K562 (cell line): ENCODE measurements at regions not wholly inside any gene's neighbourhood (a gene's known extent, or its start where the extent isn't known, plus 50 kb on each side); places are given as distances from the start of the nearest gene placed in this dataset.

ENCODE experiments used
- ATAC-seq: fragments of 200-7000 bp; cut with Tn5 transposase; 3 replicates; pipeline ENCODE4 v1.9.1; 2020; ENCODE audit warnings: moderate library complexity
- BruUV-seq: library from RNA; stranded (reverse); fragments of 400-500 nt; replicated peaks from 2 replicates; lab custom pipeline; 2021; lab: Mats Ljungman, UMichigan
- CTCF ChIA-PET: fragments of 300-600 bp; formaldehyde crosslinking; extraction: SDS; loops from one replicate; lab custom pipeline; 2021; ENCODE audit warnings: low intra/inter-chr PET ratio; lab: Yijun Ruan, JAX
- POLR2A ChIA-PET: fragments of 300-600, 350-650 bp; sonication (Branson Sonifier 250); formaldehyde crosslinking; extraction: SDS; loops from one replicate; lab custom pipeline; 2021; ENCODE audit warnings: antibody characterized with exemption, inconsistent platforms; lab: Yijun Ruan, JAX
- DNase-seq, 4 experiments: peaks; one replicate each; pipeline versions ENCODE4 v3.0.0 to v3.0.0-alpha.2; 2011 to 2018; ENCODE audit warnings: low spot score in 3 of 4, mixed read lengths in 3 of 4; ENCODE audit errors: extremely low read depth in 1 of 4
- FAIRE-seq: peaks from 2 replicates; lab custom pipeline; 2011; peaks lifted over from hg19 to GRCh38; lab: Jason Lieb, UNC
- H2AFZ ChIP-seq: 2 replicates; pipeline ENCODE4 v1.6.0; 2011; ENCODE audit warnings: low read depth, low read length, control low read depth, inconsistent platforms
- H3K27ac ChIP-seq: fragments of 200-600 bp; 3 replicates; pipeline ENCODE4 v1.8.0; 2011; ENCODE audit warnings: low read depth, mild to moderate bottlenecking, control low read depth, inconsistent platforms, low read length, moderate library complexity, mixed read lengths; ENCODE audit errors: extremely low read depth
- H3K27me3 ChIP-seq, 2 experiments: fragments of 300-600 bp in 1 of 2; 2 replicates in 1 of 2; 3 replicates in 1 of 2; pipeline versions ENCODE4 v1.6.0 to v1.8.0; 2011; ENCODE audit warnings: inconsistent platforms in 2 of 2, low read length in 2 of 2, mild to moderate bottlenecking in 1 of 2, mixed read lengths in 1 of 2, moderate library complexity in 1 of 2; ENCODE audit not compliant: control insufficient read depth in 2 of 2, insufficient read depth in 2 of 2
- H3K36me3 ChIP-seq: fragments of 300-600 bp; 3 replicates; pipeline ENCODE4 v1.8.0; 2011; ENCODE audit warnings: mild to moderate bottlenecking, low read length, inconsistent platforms; ENCODE audit not compliant: control insufficient read depth, insufficient read depth
- H3K4me1 ChIP-seq, 2 experiments: fragments of 200-600 bp in 1 of 2; replicated peaks in 1 of 2; 2 replicates in 1 of 2; 3 replicates in 1 of 2; pipeline versions ENCODE4 v1.5.1 to v1.8.0; 2011; ENCODE audit warnings: inconsistent platforms in 2 of 2, low read length in 2 of 2, mild to moderate bottlenecking in 1 of 2, mixed read lengths in 1 of 2, moderate library complexity in 1 of 2; ENCODE audit not compliant: control insufficient read depth in 2 of 2, insufficient read depth in 2 of 2
- H3K4me2 ChIP-seq: 2 replicates; pipeline ENCODE4 v1.6.1; 2011; ENCODE audit warnings: low read length, control low read depth, inconsistent platforms, mixed read lengths; ENCODE audit not compliant: insufficient read depth
- H3K4me3 ChIP-seq: fragments of 200-600 bp; sonication (generic), shearing (Covaris generic); 2 replicates; pipeline ENCODE4 v1.5.1; 2016; ENCODE audit warnings: control low read depth, inconsistent platforms
- H3K79me2 ChIP-seq: fragments of 200-600 bp; 3 replicates; pipeline ENCODE4 v1.8.0; 2011; ENCODE audit warnings: low read length, inconsistent platforms; ENCODE audit not compliant: control insufficient read depth, insufficient read depth
- H3K9ac ChIP-seq, 2 experiments: 2 replicates each; pipeline versions ENCODE4 v1.6.0 to v1.6.1; 2011; ENCODE audit warnings: low read depth in 2 of 2, low read length in 2 of 2, control low read depth in 1 of 2, inconsistent platforms in 1 of 2, mild to moderate bottlenecking in 1 of 2, mixed read lengths in 1 of 2; ENCODE audit not compliant: insufficient read depth in 1 of 2
- H3K9me1 ChIP-seq: one replicate; pipeline ENCODE4 v1.6.0; 2011; ENCODE audit warnings: inconsistent platforms, mild to moderate bottlenecking, low read length, moderate library complexity; ENCODE audit not compliant: control insufficient read depth, insufficient read depth
- H3K9me3 ChIP-seq: replicated peaks from 2 replicates; pipeline ENCODE4 v1.5.1; 2011; ENCODE audit warnings: low read depth, low read length, inconsistent platforms; ENCODE audit not compliant: control insufficient read depth, insufficient read depth
- H4K20me1 ChIP-seq: replicated peaks from 2 replicates; pipeline ENCODE4 v1.6.1; 2011; ENCODE audit warnings: low read length, inconsistent platforms, mixed read lengths; ENCODE audit not compliant: control insufficient read depth, insufficient read depth
- CBX5 ChIP-seq: IDR thresholded peaks from 2 replicates; pipeline ENCODE4 v1.6.1; 2014; ENCODE audit warnings: low read depth, borderline replicate concordance
- DACH1 ChIP-seq: fragments of 450-650 bp; IDR thresholded peaks from 2 replicates; pipeline ENCODE4 v1.6.1; 2018; ENCODE audit not compliant: partially characterized antibody
- DDX20 ChIP-seq: fragments of 450-650 bp; IDR thresholded peaks from 2 replicates; pipeline ENCODE4 v1.6.1; 2016; ENCODE audit warnings: missing genetic modification characterization, low read depth, mild to moderate bottlenecking, missing compliant biosample characterization, moderate library complexity
- DEAF1 ChIP-seq: fragments of 450-650 bp; formaldehyde crosslinking; IDR thresholded peaks from 2 replicates; pipeline ENCODE4 v1.4.0; 2020; ENCODE audit warnings: mild to moderate bottlenecking, moderate library complexity
- MEIS2 ChIP-seq: fragments of 450-650 bp; IDR thresholded peaks from 2 replicates; pipeline ENCODE4 v1.6.1; 2014; ENCODE audit warnings: mild to moderate bottlenecking; ENCODE audit not compliant: partially characterized antibody
- NCOA4 ChIP-seq: fragments of 450-650 bp; IDR thresholded peaks from 2 replicates; pipeline ENCODE4 v1.6.1; 2018; ENCODE audit warnings: mild to moderate bottlenecking; ENCODE audit not compliant: partially characterized antibody
- PBX2 ChIP-seq, 2 experiments: IDR thresholded peaks in 1 of 2; conservative IDR thresholded peaks in 1 of 2; 2 replicates each; pipeline ENCODE4 v1.6.1; 2016; ENCODE audit warnings: low read depth in 2 of 2, mild to moderate bottlenecking in 1 of 2, missing compliant biosample characterization in 1 of 2, missing genetic modification characterization in 1 of 2, moderate library complexity in 1 of 2
- RAD21 ChIP-seq, 2 experiments: fragments of 250-450 bp in 1 of 2; fragments of 450-650 bp in 1 of 2; sonication (Bioruptor Pico) in 1 of 2; formaldehyde crosslinking in 1 of 2; IDR thresholded peaks in 1 of 2; conservative IDR thresholded peaks in 1 of 2; 2 replicates each; pipeline versions ENCODE4 v1.4.0 to v1.8.0; 2020 to 2022; ENCODE audit warnings: mild to moderate bottlenecking in 2 of 2, moderate library complexity in 1 of 2
- TAF15 ChIP-seq: fragments of 200-400 bp; formaldehyde crosslinking; IDR thresholded peaks from 2 replicates; pipeline ENCODE4 v1.6.1; 2017; ENCODE audit warnings: mild to moderate bottlenecking, low read depth, low read length, moderate library complexity
- ZZZ3 ChIP-seq: fragments of 450-650 bp; IDR thresholded peaks from 2 replicates; pipeline ENCODE4 v1.6.1; 2016; ENCODE audit warnings: antibody characterized with exemption, mild to moderate bottlenecking, moderate library complexity
- WGBS: fragments of 100-300 bp; shearing (Covaris generic); methylation state at CpG from one replicate; pipeline ENCODE4 v1.1.6; 2016; ENCODE audit warnings: low coverage, mixed read lengths; ENCODE audit not compliant: insufficient coverage; ENCODE audit errors: missing lambda C conversion rate; 5-methylcytosine and 5-hydroxymethylcytosine counted together
- in situ Hi-C: fragments of 300-500 bp; cut with MboI; formaldehyde crosslinking; loops from 4 replicates; pipeline ENCODE4 v1.15.0; 2018; ENCODE audit warnings: inconsistent platforms, mixed read lengths
- intact Hi-C: fragments of 100-400 bp; cut with micrococcal nuclease; formaldehyde crosslinking; loops from 2 replicates; pipeline ENCODE4 v1.14.2; 2022
- TF ChIP-seq, protein P1 (sequence below): sonication (generic); formaldehyde crosslinking; IDR thresholded peaks from 2 replicates; pipeline ENCODE4 v1.8.0; 2023; ENCODE audit warnings: mild to moderate bottlenecking, missing genetic modification reagents

- H3K4me1 ChIP-seq = no peaks in the 10 kb centered on the region
- 42% methylated on average over 1 of the region's 1 CpG for WGBS
- in situ Hi-C loops = no loop called here
- no peaks in the 10 kb centered on the region for H4K20me1 ChIP-seq
- no peaks in the 10 kb centered on the region for H3K27me3 ChIP-seq
- ChIA-PET POLR2A (interaction anchor here (0.6 kb wide), 1 partner anchor 250 kb away, joined by 3 read pairs; no protein-coding TSS in a partner anchor), CTCF (no interaction called here)
- no peak overlapping the region for H2AFZ ChIP-seq
- no peak overlapping the region for H3K27ac ChIP-seq
- H3K4me2 ChIP-seq = no peak overlapping the region
- no peak overlapping the region for H3K4me3 ChIP-seq
- intact Hi-C loops = loop anchor here (5.0 kb wide), 1 partner anchor 387 kb away; no protein-coding TSS in a partner anchor
- FAIRE-seq (no peak), DNase-seq (peak in 1 of 4 experiments; percentile 2), ATAC-seq (peak; percentile 73)
- no peaks in the 10 kb centered on the region for H3K79me2 ChIP-seq
- no TSS peak for BruUV-seq
- no peaks in the 10 kb centered on the region for H3K9me3 ChIP-seq
- no peaks in the 10 kb centered on the region for H3K36me3 ChIP-seq
- H3K9ac ChIP-seq = no peak overlapping the region
- no peaks in the 10 kb centered on the region for H3K9me1 ChIP-seq
- TF ChIP-seq, protein P1, sequence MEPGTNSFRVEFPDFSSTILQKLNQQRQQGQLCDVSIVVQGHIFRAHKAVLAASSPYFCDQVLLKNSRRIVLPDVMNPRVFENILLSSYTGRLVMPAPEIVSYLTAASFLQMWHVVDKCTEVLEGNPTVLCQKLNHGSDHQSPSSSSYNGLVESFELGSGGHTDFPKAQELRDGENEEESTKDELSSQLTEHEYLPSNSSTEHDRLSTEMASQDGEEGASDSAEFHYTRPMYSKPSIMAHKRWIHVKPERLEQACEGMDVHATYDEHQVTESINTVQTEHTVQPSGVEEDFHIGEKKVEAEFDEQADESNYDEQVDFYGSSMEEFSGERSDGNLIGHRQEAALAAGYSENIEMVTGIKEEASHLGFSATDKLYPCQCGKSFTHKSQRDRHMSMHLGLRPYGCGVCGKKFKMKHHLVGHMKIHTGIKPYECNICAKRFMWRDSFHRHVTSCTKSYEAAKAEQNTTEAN (CRISPR knock-in tag) = no peak
- no peak for TF ChIP-seq ZZZ3
- TF ChIP-seq RAD21 (CRISPR knock-in tag; conservative IDR thresholded peaks at IDR 0.05 in 1 of 2, IDR thresholded peaks at IDR 0.05 in 1 of 2) = peak; percentile 61 to 67
- TF ChIP-seq DDX20 = no peak
- peak; percentile 25; the same call in 1 of the 2 replicates for TF ChIP-seq DEAF1 (CRISPR knock-in tag)
- TF ChIP-seq DACH1 = no peak
- no peak for TF ChIP-seq PBX2 (CRISPR knock-in tag; IDR thresholded peaks at IDR 0.05; ENCODE audit: low read depth)
- peak; percentile 74 for TF ChIP-seq PBX2 (tag; conservative IDR thresholded peaks at IDR 0.05; ENCODE audit: low read depth)
- no peak for TF ChIP-seq CBX5
- peak; percentile 45 for TF ChIP-seq MEIS2
- no peak for TF ChIP-seq TAF15
- TF ChIP-seq NCOA4 = no peak
These were observed 413.6 kb downstream of the PTH2R start for GRCh38 chr2:208820014-208820688.
